AG20443 (cell line): ENCODE measurements at regions not wholly inside any gene's neighbourhood (a gene's known extent, or its start where the extent isn't known, plus 50 kb on each side); places are given as distances from the start of the nearest gene placed in this dataset.

Source experiments
- DNase-seq: peaks from one replicate; pipeline ENCODE4 v3.0.0; 2012; ENCODE audit warnings: low spot score, mixed read lengths

DNA sequence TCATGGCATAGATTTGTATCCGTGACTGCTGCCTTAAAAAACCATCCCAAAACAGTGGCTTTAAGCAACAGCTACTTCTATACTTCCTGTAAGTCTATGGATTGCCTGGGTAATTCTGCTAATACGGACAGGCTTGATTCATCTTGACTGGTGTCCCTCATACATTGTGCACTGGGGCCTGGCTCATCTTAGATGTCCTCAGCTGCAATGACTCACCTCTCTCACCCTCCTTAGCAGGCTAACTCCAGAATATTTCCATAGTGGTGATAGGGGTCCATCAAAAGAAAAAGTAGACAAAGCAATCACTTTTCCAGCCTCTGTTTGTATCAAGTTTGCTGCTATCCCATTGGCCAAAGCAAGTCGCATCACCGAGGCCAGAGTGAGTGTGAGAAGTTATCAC lies 409.1 kb upstream of the KAZN start:
- no peak for DNase-seq

- peak; percentile 22 for DNase-seq
These were observed 408.0 kb upstream of the KAZN start for GRCh38 chr1:14190508-14190907.

DNA sequence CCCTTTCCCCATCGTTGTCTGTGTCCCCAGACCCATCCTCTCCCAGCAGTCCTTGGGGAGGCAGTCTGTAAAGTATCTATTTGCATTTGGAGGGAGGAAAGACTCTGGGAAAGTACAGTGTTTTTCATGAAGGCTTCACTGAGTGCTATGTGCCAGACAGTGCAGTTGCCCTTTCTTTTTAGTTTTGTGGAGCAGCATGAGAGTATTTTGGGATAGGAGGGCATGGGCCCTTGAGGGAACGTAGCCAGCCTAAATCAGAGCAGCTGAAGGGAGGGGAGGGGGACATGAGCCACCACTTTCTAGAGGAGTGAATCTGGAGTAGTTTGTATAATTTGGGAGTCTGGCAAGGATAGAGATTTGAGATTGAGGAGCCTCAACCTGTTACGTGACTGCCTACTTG lies 404.0 kb upstream of the KAZN start:
- no peak for DNase-seq

- no peak for DNase-seq
These were observed 393.4 kb upstream of the KAZN start for GRCh38 chr1:14205066-14205465.

GRCh38 chr1:14215151-14215550 lies 383.3 kb upstream of the KAZN start:
- peak; percentile 36 for DNase-seq

DNA sequence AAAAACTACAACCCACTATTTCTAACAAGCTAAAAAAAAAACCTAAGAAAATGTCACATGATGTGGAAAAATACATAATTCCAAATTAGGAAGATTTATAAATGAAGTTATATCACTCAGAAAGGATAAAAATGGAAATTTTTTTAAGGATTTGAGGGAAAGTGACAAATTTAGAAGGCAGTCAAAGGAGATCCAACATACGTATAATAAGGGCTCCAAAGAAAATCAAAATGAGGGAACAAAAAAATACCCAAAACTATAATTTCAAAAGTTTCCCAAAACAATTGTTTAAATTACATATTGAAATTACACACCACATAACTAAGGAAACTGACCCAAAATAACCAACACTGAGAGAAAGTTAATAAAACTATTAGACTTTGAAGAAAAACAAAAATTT lies 381.1 kb upstream of the KAZN start:
- no peak for DNase-seq

DNA sequence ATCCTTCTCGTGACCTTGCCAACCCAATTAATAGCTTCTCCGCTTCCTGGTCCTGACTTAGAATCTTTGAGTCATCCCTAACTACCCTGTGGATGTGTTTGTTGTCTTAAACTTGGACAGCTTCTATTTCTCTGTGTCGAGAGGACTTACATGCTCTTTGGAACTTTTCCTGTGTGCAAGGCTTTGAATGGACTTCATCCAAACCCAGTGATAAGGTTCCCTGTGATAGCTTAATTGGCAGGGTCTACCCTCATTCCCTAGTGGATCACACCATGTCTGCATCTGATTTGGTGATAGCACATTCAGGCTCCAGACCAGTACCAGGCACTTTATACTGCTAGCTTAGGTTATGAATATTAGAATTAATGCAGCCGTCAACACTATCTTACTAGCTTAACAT lies 378.2 kb upstream of the KAZN start:
- no peak for DNase-seq

GRCh38 chr1:14220811-14221210 lies 377.7 kb upstream of the KAZN start:
- DNase-seq, result no peak

GRCh38 chr1:14222086-14222485 lies 376.4 kb upstream of the KAZN start:
- no peak for DNase-seq

GRCh38 chr1:14228677-14229076 lies 369.8 kb upstream of the KAZN start:
- no peak for DNase-seq

- DNase-seq, result no peak
These were observed 365.0 kb upstream of the KAZN start for GRCh38 chr1:14233510-14233909.

DNA sequence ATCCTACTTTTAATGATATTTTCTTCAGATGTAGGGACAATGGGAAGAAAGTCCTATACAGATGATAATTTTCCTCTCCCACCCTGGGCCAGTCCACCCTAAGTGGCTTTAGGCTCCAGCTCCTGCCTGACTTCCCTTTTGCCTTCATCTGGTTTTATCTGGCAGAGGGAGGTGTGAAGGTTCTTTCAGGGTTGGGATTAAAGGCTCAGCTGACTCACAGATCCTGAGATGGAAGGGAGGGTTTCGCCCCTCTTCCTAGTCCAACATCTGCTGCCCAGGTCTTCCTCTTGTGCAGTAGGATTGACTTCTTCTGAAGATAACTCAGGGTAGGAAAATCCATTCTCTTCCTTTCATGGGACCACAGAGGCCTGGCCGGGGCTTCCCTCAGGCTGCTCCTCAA lies 362.4 kb upstream of the KAZN start:
- DNase-seq, result no peak

GRCh38 chr1:14238472-14239307 lies 359.8 kb upstream of the KAZN start:
- no peak for DNase-seq

DNA sequence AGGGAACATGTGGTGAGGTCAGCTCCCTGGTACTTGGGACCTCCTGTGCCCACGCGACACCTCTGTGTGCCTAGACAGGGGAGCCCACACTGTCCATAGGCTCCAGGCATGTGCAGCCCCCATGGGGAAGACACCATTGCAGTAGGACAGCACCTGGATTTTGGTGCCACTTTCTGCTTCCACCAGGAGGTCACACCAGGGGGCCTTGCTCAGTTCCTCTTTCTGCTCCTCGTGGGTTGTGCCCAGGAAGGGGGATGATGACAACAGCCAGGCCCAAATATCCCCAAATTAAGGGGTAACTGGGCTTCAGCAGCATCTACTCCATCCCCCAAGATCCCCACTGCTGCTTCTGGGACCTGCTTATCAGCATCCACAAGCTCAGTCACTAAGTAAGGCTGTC lies 358.2 kb upstream of the KAZN start:
- DNase-seq, result no peak

- no peak for DNase-seq
These were observed 356.4 kb upstream of the KAZN start for GRCh38 chr1:14242123-14242522.

- no peak for DNase-seq
These were observed 355.6 kb upstream of the KAZN start for GRCh38 chr1:14242870-14243269.

- DNase-seq, result no peak
These were observed 352.5 kb upstream of the KAZN start for GRCh38 chr1:14245954-14246353.

DNA sequence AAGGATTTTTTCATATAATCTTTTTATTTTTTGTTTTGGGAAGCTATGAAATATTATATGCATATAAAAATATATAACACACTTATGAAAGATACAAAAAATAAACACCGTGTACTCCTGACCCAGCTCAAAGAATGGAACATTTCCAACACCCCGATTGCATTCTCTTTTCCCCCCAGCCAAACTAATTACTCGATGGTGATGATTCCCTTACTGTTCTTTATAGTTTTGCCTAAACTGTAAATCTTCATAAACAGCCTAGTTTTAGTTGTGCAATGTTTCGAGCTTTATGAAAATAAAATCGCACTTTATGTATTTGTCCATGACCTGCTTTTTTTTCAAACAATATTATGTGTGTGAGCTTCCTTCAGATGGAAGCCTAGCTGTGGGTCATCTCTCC lies 352.0 kb upstream of the KAZN start:
- DNase-seq, result no peak

GRCh38 chr1:14247666-14248065 lies 350.8 kb upstream of the KAZN start:
- DNase-seq, result no peak

DNA sequence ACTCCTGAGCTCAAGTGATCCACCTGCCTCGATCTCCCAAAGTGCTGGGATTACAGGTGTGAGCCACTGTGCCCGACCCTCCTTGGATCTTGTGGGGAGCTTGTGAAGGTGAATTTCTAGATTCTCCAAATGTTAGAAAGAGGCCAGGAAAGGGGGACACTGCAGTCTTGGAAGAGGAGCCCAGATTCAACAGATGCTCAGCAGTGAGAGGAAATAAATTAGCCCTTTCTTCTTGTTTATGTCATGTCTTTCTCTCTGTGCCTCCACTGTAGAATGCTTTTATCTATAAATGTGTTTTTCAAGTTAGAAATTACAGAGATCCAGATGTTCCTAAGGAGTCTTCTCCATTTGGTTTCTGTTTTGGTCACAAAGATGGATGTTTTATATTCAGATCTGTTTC lies 346.6 kb upstream of the KAZN start:
- no peak for DNase-seq

GRCh38 chr1:14253676-14254075 lies 344.8 kb upstream of the KAZN start:
- no peak for DNase-seq

DNA sequence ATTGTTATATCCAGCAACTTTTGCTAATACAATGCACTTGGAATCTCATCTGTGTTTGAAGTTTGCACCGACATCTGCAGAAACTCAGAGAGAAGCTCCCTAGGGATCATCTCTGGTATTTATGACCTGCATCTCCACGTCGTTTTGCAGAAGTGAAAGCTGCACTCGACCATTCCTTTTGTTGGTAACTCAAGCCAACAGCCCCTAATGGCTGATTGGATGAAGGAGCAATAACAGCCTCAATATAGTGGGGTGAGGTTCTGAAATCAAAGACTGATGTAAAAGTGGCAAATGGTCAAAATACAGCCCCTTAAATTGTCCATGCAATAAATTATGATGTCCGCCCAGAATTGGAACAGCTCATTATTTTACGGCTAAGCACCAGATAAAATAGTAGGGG lies 344.2 kb upstream of the KAZN start:
- no peak for DNase-seq

DNA sequence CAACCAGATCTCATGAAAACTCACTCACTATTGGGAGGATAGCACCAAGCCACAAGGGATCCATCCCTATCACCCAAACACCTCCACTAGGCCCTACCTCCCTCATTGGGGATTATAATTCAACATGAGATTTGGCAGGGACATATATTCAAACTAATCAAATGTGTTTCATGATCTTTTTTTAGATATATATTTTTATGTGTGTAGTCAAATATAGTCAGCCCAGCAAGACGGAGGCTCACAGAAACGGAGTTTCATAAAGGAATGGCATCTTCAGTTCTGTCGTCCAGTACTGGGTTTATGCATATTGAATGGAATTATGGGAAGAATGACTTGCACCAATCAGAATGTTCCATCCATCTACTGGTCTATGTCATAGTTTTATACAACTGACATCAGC lies 343.3 kb upstream of the KAZN start:
- DNase-seq, result no peak

DNA sequence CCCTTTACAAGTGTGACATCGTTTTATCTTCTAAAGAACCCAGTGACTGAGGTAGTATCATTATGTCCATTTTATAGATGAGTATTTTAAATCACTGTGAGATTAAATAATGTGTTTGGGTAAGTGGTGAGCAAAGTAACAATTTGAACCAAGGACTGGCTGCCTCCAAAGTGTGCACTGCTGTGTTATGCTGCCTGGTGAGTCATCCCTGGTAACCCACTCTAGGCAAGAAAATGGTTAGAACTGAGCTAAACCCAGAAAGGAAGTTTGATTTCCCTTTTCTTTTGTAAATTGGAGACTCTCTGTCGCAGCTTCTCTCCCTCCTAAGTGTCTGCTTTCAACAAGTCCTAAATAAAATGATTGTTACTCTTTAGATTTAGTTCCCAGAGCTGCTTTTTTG lies 342.8 kb upstream of the KAZN start:
- peak; percentile 35 for DNase-seq
